Transverse colon (tissue), 4 donors: ENCODE measurements at regions not wholly inside any gene's neighbourhood (a gene's known extent, or its start where the extent isn't known, plus 50 kb on each side); places are given as distances from the start of the nearest gene placed in this dataset.

Source experiments
- EP300 ChIP-seq: sonication (generic); formaldehyde crosslinking; IDR thresholded peaks from one replicate; pipeline ENCODE4 v1.6.1; 2017; ENCODE audit warnings: antibody characterized with exemption, low read depth
- POLR2A ChIP-seq: fragments of 450-650 bp; IDR thresholded peaks from one replicate; pipeline ENCODE4 v1.6.1; 2016; ENCODE audit warnings: antibody characterized with exemption, mild to moderate bottlenecking, moderate library complexity
- POLR2AphosphoS5 ChIP-seq, 3 donors: sonication (generic); formaldehyde crosslinking; IDR thresholded peaks; one replicate each; pipeline ENCODE4 v1.6.1; 2016; ENCODE audit warnings: antibody characterized with exemption in 3 of 3
- TF ChIP-seq, protein P1 (sequence below), 5 experiments: fragments of 200-600 bp in 3 of 5; fragments of 450-650 bp in 2 of 5; sonication (generic) in 3 of 5; IDR thresholded peaks; 1 replicate in 2 of 5; 2 replicates in 3 of 5; pipeline ENCODE4 v1.5.1; 2016 to 2017; ENCODE audit warnings: antibody characterized with exemption in 5 of 5, inconsistent platforms in 3 of 5, mild to moderate bottlenecking in 2 of 5, moderate library complexity in 1 of 5

DNA sequence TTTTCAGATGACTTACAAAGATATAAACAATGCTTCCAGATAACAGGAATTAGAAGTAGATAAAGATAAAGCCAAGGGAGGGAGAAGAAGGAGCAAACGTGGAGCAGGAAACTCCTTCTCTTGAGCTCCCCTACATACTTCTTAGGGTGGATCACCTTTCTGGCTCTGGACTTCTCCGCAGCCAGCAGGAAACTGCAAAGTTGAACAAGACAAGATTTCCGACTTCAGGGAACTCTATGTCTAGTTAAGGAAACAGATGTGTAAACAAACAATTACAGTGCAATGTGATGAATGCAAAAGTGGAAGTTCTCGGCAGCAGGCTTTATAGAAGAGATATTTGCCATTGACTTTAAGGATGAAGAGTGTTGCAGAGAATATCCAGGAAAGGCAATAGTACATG is 134.0 kb upstream of the MARCKS start:
- TF ChIP-seq, protein P1, sequence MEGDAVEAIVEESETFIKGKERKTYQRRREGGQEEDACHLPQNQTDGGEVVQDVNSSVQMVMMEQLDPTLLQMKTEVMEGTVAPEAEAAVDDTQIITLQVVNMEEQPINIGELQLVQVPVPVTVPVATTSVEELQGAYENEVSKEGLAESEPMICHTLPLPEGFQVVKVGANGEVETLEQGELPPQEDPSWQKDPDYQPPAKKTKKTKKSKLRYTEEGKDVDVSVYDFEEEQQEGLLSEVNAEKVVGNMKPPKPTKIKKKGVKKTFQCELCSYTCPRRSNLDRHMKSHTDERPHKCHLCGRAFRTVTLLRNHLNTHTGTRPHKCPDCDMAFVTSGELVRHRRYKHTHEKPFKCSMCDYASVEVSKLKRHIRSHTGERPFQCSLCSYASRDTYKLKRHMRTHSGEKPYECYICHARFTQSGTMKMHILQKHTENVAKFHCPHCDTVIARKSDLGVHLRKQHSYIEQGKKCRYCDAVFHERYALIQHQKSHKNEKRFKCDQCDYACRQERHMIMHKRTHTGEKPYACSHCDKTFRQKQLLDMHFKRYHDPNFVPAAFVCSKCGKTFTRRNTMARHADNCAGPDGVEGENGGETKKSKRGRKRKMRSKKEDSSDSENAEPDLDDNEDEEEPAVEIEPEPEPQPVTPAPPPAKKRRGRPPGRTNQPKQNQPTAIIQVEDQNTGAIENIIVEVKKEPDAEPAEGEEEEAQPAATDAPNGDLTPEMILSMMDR (IDR thresholded peaks at IDR 0.05) = no peak
- TF ChIP-seq POLR2AphosphoS5 (IDR thresholded peaks at IDR 0.05) = no peak
- TF ChIP-seq POLR2A = no peak
- TF ChIP-seq EP300 = no peak
